ENCODE measurements at regions not wholly inside any gene's neighbourhood (a gene's known extent, or its start where the extent isn't known, plus 50 kb on each side); places are given as distances from the start of the nearest gene placed in this dataset.

GRCh38 chr4:59834943-59835342, 1365.2 kb upstream of the ADGRL3 start:
- TF ChIP-seq CTCF (IDR thresholded peaks at IDR 0.05; ENCODE audit: insufficient read depth, low read length, missing control alignments): no peak
- no peak for DNase-seq (ENCODE audit: low read depth, low spot score)
- ChIA-PET CTCF (no interaction called here), POLR2A (no interaction called here)
- H3K4me3 ChIP-seq (ENCODE audit: low read depth, low read length): no peak overlapping the region

GRCh38 chr4:59837751-59838150, 1362.4 kb upstream of the ADGRL3 start:
- H3K4me3 ChIP-seq (ENCODE audit: low read depth, low read length): no peak overlapping the region
- TF ChIP-seq CTCF (IDR thresholded peaks at IDR 0.05; ENCODE audit: insufficient read depth, low read length, missing control alignments): no peak
- POLR2A ChIA-PET: no interaction called here
- CTCF ChIA-PET: no interaction called here
- no peak for DNase-seq (ENCODE audit: low read depth, low spot score)

GRCh38 chr4:59838236-59838635, 1361.9 kb upstream of the ADGRL3 start:
- ChIA-PET POLR2A (no interaction called here), CTCF (no interaction called here)
- no peak for DNase-seq (ENCODE audit: low read depth, low spot score)
- H3K4me3 ChIP-seq (ENCODE audit: low read depth, low read length): no peak overlapping the region
- no peak for TF ChIP-seq CTCF (IDR thresholded peaks at IDR 0.05; ENCODE audit: insufficient read depth, low read length, missing control alignments)

GRCh38 chr4:59841698-59842097, 1358.4 kb upstream of the ADGRL3 start:
- H3K4me3 ChIP-seq (ENCODE audit: low read depth, low read length): no peak overlapping the region
- DNase-seq (ENCODE audit: low read depth, low spot score): no peak
- ChIA-PET POLR2A (no interaction called here), CTCF (no interaction called here)
- no peak for TF ChIP-seq CTCF (IDR thresholded peaks at IDR 0.05; ENCODE audit: insufficient read depth, low read length, missing control alignments)

- no peak for DNase-seq (ENCODE audit: low read depth, low spot score)
Observed at GRCh38 chr4:59848457-59848856, 1351.7 kb upstream of the ADGRL3 start.

GRCh38 chr4:59855630-59856352, 1344.3 kb upstream of the ADGRL3 start:
- ChIA-PET POLR2A (no interaction called here), CTCF (no interaction called here)
- H3K4me3 ChIP-seq (ENCODE audit: low read depth, low read length): no peak overlapping the region
- TF ChIP-seq CTCF (IDR thresholded peaks at IDR 0.05; ENCODE audit: insufficient read depth, low read length, missing control alignments): no peak
- DNase-seq (ENCODE audit: low read depth, low spot score): no peak

More at GRCh38 chr4:59848457-59848856, 1351.7 kb upstream of the ADGRL3 start:
- TF ChIP-seq CTCF (IDR thresholded peaks at IDR 0.05; ENCODE audit: insufficient read depth, low read length, missing control alignments): no peak
- ChIA-PET POLR2A (no interaction called here), CTCF (no interaction called here)
- H3K4me3 ChIP-seq (ENCODE audit: low read depth, low read length): no peak overlapping the region
